ENCODE measurements at regions not wholly inside any gene's neighbourhood (a gene's known extent, or its start where the extent isn't known, plus 50 kb on each side); places are given as distances from the start of the nearest gene placed in this dataset.

DNA sequence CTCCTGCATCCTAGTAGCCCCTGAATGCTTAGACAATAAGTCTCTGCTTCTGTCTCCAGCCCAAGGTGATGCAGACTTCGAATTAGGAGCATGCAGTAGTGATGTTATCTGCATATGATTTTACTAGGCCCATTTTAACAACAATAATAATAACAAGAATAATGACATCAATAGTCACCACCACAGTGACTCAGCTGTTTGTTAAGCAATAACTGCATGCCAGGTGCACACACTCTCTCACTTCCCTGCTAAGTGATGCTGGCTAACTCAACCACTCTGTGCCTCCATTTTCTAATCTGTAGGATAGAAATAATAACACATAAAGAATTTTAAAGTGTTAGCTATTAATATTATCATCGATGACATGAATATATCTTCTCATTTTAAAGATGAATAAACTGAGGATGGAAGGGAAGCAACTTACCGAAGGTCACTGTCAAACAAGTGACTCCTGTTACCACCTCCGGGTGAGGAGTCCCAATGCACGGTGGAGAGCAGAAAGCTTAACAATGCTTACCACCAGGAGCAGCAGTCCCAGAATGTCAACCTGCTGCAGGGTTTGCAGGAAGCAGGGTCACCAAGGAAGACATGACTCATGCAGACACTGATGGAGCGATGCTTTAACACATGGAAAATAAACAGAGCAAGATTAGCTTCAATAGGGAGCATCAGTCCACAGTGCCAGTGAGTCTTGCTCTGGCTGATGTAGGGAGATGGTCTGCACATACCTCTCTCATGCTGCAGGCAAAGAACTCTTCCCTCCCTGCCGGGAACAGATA lies 290.2 kb downstream of the SPATA17 start:
- H3K27ac ChIP-seq, result no peak overlapping the region
- ATAC-seq (ENCODE audit: low FRiP score in 2 of 2), result no peak
- no peaks in the 10 kb centered on the region for H3K9me3 ChIP-seq
- TF ChIP-seq POLR2AphosphoS5 (IDR thresholded peaks at IDR 0.05) (no peak), CTCF (IDR thresholded peaks at IDR 0.05) (no peak), POLR2A (IDR thresholded peaks at IDR 0.05) (no peak), EP300 (IDR thresholded peaks at IDR 0.05) (no peak)
- H3K4me1 ChIP-seq, result no peaks in the 10 kb centered on the region
- 67 to 75% methylated on average over 7 of the region's 7 CpGs for WGBS, 2 donors
- H3K27me3 ChIP-seq, result peaks cover 0 to 4% (median 0%) of the 10 kb centered on the region in 4 donors
- DNase-seq, result no peak
- no peak overlapping the region for H3K4me3 ChIP-seq
- no peaks in the 10 kb centered on the region for H3K36me3 ChIP-seq

DNA sequence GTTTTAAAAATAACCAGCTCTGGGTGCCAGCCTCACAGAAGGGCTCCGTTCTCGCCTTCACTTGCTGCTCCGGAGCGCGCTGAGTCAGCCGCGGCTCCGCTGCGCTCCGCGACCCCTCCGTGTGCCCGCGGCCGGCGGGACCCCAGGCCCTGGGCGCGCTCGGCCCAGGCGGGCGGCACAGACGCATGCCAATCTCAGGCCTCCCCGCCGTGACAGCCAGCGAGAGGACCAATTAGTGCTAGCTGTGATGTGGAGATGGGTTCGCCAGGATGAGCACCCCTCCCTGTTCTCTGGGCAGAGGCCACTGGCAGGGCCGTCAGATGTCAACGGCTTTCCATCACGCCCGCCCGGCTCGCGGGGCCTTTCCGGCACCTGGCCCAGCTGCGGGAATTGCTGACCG lies 293.8 kb downstream of the SPATA17 start:
- DNase-seq (peak in 1 of 2 donors; percentile 56), ATAC-seq (ENCODE audit: low FRiP score in 2 of 2) (no peak)
- Histone ChIP-seq H3K4me1 (no peaks in the 10 kb centered on the region), H3K36me3 (no peaks in the 10 kb centered on the region), H3K4me3 (no peak overlapping the region), H3K9me3 (no peaks in the 10 kb centered on the region), H3K27me3 (peaks cover 0 to 4% (median 0%) of the 10 kb centered on the region in 4 donors), H3K27ac (no peak overlapping the region)
- TF ChIP-seq CTCF (IDR thresholded peaks at IDR 0.05), result no peak
- TF ChIP-seq EP300 (IDR thresholded peaks at IDR 0.05), result no peak
- TF ChIP-seq POLR2AphosphoS5 (IDR thresholded peaks at IDR 0.05), result no peak
- no peak for TF ChIP-seq POLR2A (IDR thresholded peaks at IDR 0.05)
- 8 to 36% methylated on average over 10 to 28 of the region's 36 CpGs for WGBS, 2 donors

DNA sequence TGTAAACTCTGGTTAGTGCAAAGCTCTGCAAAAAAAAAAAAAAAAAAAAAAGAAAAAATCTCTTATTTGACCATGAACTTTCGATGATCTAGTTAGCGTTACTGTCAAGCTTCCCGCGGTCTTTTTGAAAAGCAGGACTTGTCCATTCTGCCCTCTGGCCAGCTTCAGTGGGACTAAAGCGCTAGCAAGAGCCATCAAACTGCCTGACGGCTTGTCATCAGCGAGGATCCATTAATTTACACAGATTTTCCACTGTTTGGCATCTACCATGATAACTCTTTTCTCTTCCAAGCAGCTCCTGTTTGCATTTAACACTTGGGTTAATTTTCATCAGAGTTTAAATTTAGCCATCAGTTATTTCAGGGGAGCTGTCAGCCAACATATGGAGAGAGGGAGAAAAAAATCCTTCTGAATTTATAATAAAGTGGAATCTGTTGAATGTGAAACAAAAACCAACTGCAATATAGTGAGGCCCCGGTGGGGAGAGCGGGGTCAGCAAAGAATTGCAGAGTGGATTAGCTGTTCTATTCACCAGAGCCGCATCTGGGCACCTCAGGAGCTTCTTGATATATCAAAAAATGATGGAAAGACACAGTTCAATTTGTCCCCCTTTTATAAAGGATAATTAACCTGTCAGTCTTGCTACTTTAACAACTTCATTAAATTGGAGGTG lies 298.2 kb downstream of the SPATA17 start:
- DNase-seq, result no peak
- Histone ChIP-seq H3K4me1 (no peaks in the 10 kb centered on the region), H3K36me3 (no peaks in the 10 kb centered on the region), H3K4me3 (no peak overlapping the region), H3K27me3 (peaks cover 0 to 4% (median 0%) of the 10 kb centered on the region in 4 donors), H3K27ac (no peak overlapping the region), H3K9me3 (no peaks in the 10 kb centered on the region)
- TF ChIP-seq POLR2AphosphoS5 (IDR thresholded peaks at IDR 0.05) (no peak), CTCF (IDR thresholded peaks at IDR 0.05) (no peak), EP300 (IDR thresholded peaks at IDR 0.05) (no peak), POLR2A (IDR thresholded peaks at IDR 0.05) (no peak)
- 80 to 81% methylated on average over 10 of the region's 10 CpGs for WGBS, 2 donors
- no peak for ATAC-seq (ENCODE audit: low FRiP score in 2 of 2)

- 83 to 91% methylated on average over 5 of the region's 5 CpGs for WGBS, 2 donors
- DNase-seq (no peak), ATAC-seq (ENCODE audit: low FRiP score in 2 of 2) (no peak)
- Histone ChIP-seq H3K27me3 (no peaks in the 10 kb centered on the region), H3K27ac (no peak overlapping the region), H3K4me3 (no peak overlapping the region), H3K9me3 (no peaks in the 10 kb centered on the region), H3K36me3 (no peaks in the 10 kb centered on the region), H3K4me1 (no peaks in the 10 kb centered on the region)
- TF ChIP-seq EP300 (IDR thresholded peaks at IDR 0.05) (no peak), POLR2AphosphoS5 (IDR thresholded peaks at IDR 0.05) (no peak), POLR2A (IDR thresholded peaks at IDR 0.05) (no peak), CTCF (IDR thresholded peaks at IDR 0.05) (no peak)
Observed at GRCh38 chr1:217943361-217943760, 312.2 kb downstream of the SPATA17 start.

Measured in upper lobe of left lung (tissue), 6 donors.